Stomach (tissue), 8 donors: ENCODE measurements at regions not wholly inside any gene's neighbourhood (a gene's known extent, or its start where the extent isn't known, plus 50 kb on each side); places are given as distances from the start of the nearest gene placed in this dataset.
"Not testable (repeated sequence)": the region's sequence is repeated elsewhere in the genome, so short reads cannot be mapped to it uniquely, and the experiment has no call there.

Source experiments
- DNase-seq, 2 donors: peaks; one replicate each; pipeline versions ENCODE4 v3.0.0 to v3.0.0-alpha.2; 2013 to 2019
- H3K27ac ChIP-seq, 5 donors: fragments of 200-600 bp in 4 of 5; sonication (generic) in 4 of 5; one replicate each; pipeline ENCODE4 v1.5.1; 2013 to 2019; ENCODE audit warnings: mild to moderate bottlenecking in 1 of 5, moderate library complexity in 1 of 5
- H3K27me3 ChIP-seq, 3 donors: fragments of 200-600 bp; sonication (generic); one replicate each; pipeline ENCODE4 v1.5.1; 2017 to 2019; ENCODE audit warnings: mixed run types in 1 of 3
- H3K36me3 ChIP-seq, 4 donors: fragments of 200-600 bp; sonication (generic); 1 replicate in 3 of 4; 2 replicates in 1 of 4; pipeline ENCODE4 v1.5.1; 2016 to 2019
- H3K4me1 ChIP-seq, 4 donors: fragments of 200-600 bp; sonication (generic); one replicate each; pipeline ENCODE4 v1.5.1; 2016 to 2019
- H3K4me3 ChIP-seq, 4 donors: fragments of 200-600 bp; sonication (generic) in 3 of 4; one replicate each; pipeline ENCODE4 v1.5.1; 2016 to 2019; ENCODE audit warnings: mild to moderate bottlenecking in 1 of 4
- H3K9me3 ChIP-seq, 4 donors: fragments of 200-600 bp; sonication (generic); one replicate each; pipeline ENCODE4 v1.5.1; 2016 to 2019
- EP300 ChIP-seq: sonication (generic); formaldehyde crosslinking; IDR thresholded peaks from one replicate; pipeline ENCODE4 v1.6.1; 2017; ENCODE audit warnings: antibody characterized with exemption
- POLR2A ChIP-seq, 4 donors: fragments of 450-650 bp; IDR thresholded peaks; one replicate each; pipeline ENCODE4 v1.6.1; 2016; ENCODE audit warnings: antibody characterized with exemption in 4 of 4, control low read depth in 2 of 4, mild to moderate bottlenecking in 1 of 4, moderate library complexity in 1 of 4
- POLR2AphosphoS5 ChIP-seq, 3 donors: sonication (generic); formaldehyde crosslinking; IDR thresholded peaks; one replicate each; pipeline ENCODE4 v1.6.1; 2016; ENCODE audit warnings: antibody characterized with exemption in 3 of 3
- WGBS, 5 donors: extraction: QIAGEN DNeasy Blood & Tissue Kit in 3 of 5; methylation state at CpG; one replicate each; pipeline versions ENCODE4 v1.1.5 to v1.1.7; 2013 to 2018; 5-methylcytosine and 5-hydroxymethylcytosine counted together
- intact Hi-C: fragments of 100-400 bp; cut with DNase I; formaldehyde crosslinking; loops from one replicate; pipeline ENCODE4 v1.15.1; 2023; ENCODE audit warnings: low total_unique reads
- TF ChIP-seq, protein P1 (sequence below), 7 experiments: fragments of 450-650 bp in 4 of 7; fragments of 200-600 bp in 3 of 7; sonication (generic) in 3 of 7; IDR thresholded peaks; one replicate each; pipeline ENCODE4 v1.5.1; 2016 to 2019; ENCODE audit warnings: antibody characterized with exemption in 7 of 7, control low read depth in 2 of 7, mild to moderate bottlenecking in 1 of 7
- donor health status: healthy with polysubstance abuse.
- donor health status: Bipolar disorder and iron deficiency.
- donor health status: healthy.

DNA sequence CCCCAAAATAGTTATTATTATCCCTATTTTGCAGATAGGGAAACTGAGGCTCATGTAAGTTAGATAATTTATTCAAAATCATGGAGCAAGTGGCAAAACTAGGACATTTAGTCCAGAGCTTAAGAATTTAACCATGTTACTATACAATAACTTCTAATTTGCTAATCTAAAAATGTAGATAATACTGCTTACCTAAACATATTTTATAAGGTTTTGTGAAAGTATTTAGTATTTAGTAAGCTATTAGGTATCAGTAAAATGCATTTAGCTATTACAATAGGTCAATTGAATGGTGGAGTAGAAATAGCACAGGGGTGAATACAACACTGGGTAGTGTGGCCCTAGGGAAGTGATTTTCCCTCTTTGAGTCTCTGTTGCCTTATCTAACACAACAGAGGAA lies 648.3 kb downstream of the KIF4B start:
- Histone ChIP-seq H3K4me3 (no peak overlapping the region), H3K4me1 (no peaks in the 10 kb centered on the region), H3K36me3 (no peaks in the 10 kb centered on the region), H3K27me3 (no peaks in the 10 kb centered on the region), H3K27ac (no peak overlapping the region), H3K9me3 (no peaks in the 10 kb centered on the region)
- TF ChIP-seq EP300 = no peak
- no peak for TF ChIP-seq POLR2A (IDR thresholded peaks at IDR 0.05)
- no peak for TF ChIP-seq POLR2AphosphoS5 (IDR thresholded peaks at IDR 0.05)
- TF ChIP-seq, protein P1, sequence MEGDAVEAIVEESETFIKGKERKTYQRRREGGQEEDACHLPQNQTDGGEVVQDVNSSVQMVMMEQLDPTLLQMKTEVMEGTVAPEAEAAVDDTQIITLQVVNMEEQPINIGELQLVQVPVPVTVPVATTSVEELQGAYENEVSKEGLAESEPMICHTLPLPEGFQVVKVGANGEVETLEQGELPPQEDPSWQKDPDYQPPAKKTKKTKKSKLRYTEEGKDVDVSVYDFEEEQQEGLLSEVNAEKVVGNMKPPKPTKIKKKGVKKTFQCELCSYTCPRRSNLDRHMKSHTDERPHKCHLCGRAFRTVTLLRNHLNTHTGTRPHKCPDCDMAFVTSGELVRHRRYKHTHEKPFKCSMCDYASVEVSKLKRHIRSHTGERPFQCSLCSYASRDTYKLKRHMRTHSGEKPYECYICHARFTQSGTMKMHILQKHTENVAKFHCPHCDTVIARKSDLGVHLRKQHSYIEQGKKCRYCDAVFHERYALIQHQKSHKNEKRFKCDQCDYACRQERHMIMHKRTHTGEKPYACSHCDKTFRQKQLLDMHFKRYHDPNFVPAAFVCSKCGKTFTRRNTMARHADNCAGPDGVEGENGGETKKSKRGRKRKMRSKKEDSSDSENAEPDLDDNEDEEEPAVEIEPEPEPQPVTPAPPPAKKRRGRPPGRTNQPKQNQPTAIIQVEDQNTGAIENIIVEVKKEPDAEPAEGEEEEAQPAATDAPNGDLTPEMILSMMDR (IDR thresholded peaks at IDR 0.05) = no peak
- intact Hi-C loops = no loop called here
- DNase-seq = no peak

DNA sequence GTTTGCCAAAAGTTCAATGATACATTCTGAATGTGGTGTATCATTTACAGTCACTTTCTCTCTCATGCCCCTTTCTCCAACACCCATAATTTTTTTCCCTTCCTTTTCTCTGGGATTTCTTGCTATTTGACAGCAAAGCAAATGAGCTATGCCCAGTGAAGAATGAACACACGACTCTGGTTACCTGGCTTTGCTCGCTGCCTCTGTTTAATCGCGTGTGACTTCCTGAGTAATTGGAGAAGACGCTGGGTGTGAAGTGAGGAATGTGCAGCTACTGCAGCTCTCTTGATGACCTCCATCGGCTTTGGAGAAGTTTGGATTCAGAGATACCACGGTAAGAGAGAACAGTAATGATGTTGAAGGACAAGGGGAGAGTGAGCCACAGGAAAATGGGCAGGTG lies 651.8 kb downstream of the KIF4B start:
- no peaks in the 10 kb centered on the region for H3K27me3 ChIP-seq
- TF ChIP-seq, protein P1 (IDR thresholded peaks at IDR 0.05) = no peak
- TF ChIP-seq POLR2A (IDR thresholded peaks at IDR 0.05) (no peak), POLR2AphosphoS5 (IDR thresholded peaks at IDR 0.05) (no peak), EP300 (no peak)
- intact Hi-C loops = no loop called here
- no peaks in the 10 kb centered on the region for H3K36me3 ChIP-seq
- no peaks in the 10 kb centered on the region for H3K4me1 ChIP-seq
- WGBS, 5 donors = 41 to 61% (median 51%) methylated on average over 7 of the region's 7 CpGs
- H3K9me3 ChIP-seq = no peaks in the 10 kb centered on the region
- no peak overlapping the region for H3K27ac ChIP-seq
- H3K4me3 ChIP-seq = no peak overlapping the region
- DNase-seq = no peak

GRCh38 chr5:155672001-155672400 lies 655.0 kb upstream of the SGCD start:
- DNase-seq, H3K27ac ChIP-seq, H3K27me3 ChIP-seq, H3K36me3 ChIP-seq, H3K4me1 ChIP-seq, H3K4me3 ChIP-seq, intact Hi-C loops: not testable (repeated sequence)
- H3K9me3 ChIP-seq = peaks cover 0 to 11% (median 0%) of the 10 kb centered on the region in 4 donors
- 54 to 72% (median 66%) methylated on average over 7 of the region's 7 CpGs for WGBS, 5 donors

DNA sequence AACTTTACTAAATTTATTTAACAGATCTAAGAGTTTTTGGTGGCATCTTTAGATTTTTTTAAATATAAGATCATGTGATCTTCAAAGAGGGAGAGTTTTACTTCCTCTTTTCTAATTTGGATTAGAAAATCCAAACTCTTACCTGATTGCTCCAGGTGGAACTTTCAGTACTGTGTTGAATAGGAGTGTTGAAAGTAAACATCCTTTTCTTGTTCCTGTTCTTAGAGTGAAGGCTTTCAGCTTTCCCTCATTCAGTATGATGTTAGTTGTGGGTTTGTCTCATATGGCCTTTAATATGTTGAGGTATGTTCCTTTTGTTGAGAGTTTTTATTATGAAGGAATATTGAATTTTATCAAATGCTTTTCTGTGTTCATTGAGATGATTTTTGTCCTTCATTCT lies 650.0 kb upstream of the SGCD start:
- no peak overlapping the region for H3K4me3 ChIP-seq
- peaks cover 0 to 26% (median 3%) of the 10 kb centered on the region in 4 donors for H3K9me3 ChIP-seq
- H3K4me1 ChIP-seq = no peaks in the 10 kb centered on the region
- H3K36me3 ChIP-seq = no peaks in the 10 kb centered on the region
- intact Hi-C loops = no loop called here
- DNase-seq = no peak
- TF ChIP-seq EP300 (no peak), POLR2AphosphoS5 (IDR thresholded peaks at IDR 0.05) (no peak)
- TF ChIP-seq, protein P1 (IDR thresholded peaks at IDR 0.05) = no peak
- no peak overlapping the region for H3K27ac ChIP-seq
- no peaks in the 10 kb centered on the region for H3K27me3 ChIP-seq

- TF ChIP-seq, protein P1 (IDR thresholded peaks at IDR 0.05) = no peak
- TF ChIP-seq EP300 (no peak), POLR2AphosphoS5 (IDR thresholded peaks at IDR 0.05) (no peak), POLR2A (IDR thresholded peaks at IDR 0.05) (no peak)
- H3K9me3 ChIP-seq = peaks cover 0 to 26% (median 3%) of the 10 kb centered on the region in 4 donors
- WGBS, 5 donors = 64 to 81% (median 79%) methylated on average over 2 of the region's 2 CpGs
Observed at GRCh38 chr5:155678371-155678770, 648.6 kb upstream of the SGCD start.

More at GRCh38 chr5:155678371-155678770, 648.6 kb upstream of the SGCD start:
- Histone ChIP-seq H3K36me3 (no peaks in the 10 kb centered on the region), H3K27ac (no peak overlapping the region), H3K4me3 (no peak overlapping the region), H3K27me3 (no peaks in the 10 kb centered on the region), H3K4me1 (no peaks in the 10 kb centered on the region)
- intact Hi-C loops = no loop called here
- no peak for DNase-seq
